Choroid plexus epithelial cell (primary cell): ENCODE measurements at regions not wholly inside any gene's neighbourhood (a gene's known extent, or its start where the extent isn't known, plus 50 kb on each side); places are given as distances from the start of the nearest gene placed in this dataset.

ENCODE experiments used
- DNase-seq: peaks from one replicate; pipeline ENCODE4 v3.0.0-alpha.2; 2010; ENCODE audit warnings: low read depth
- H3K4me3 ChIP-seq: 2 replicates; pipeline ENCODE4 v1.5.1; 2011; ENCODE audit warnings: low read depth, mild to moderate bottlenecking, control low read depth, low read length, moderate library complexity
- TF ChIP-seq, protein P1 (sequence below): conservative IDR thresholded peaks from 2 replicates; pipeline ENCODE4 v1.5.1; 2011; ENCODE audit warnings: low read depth, mild to moderate bottlenecking, control low read depth, inconsistent platforms, low read length, moderate library complexity

DNA sequence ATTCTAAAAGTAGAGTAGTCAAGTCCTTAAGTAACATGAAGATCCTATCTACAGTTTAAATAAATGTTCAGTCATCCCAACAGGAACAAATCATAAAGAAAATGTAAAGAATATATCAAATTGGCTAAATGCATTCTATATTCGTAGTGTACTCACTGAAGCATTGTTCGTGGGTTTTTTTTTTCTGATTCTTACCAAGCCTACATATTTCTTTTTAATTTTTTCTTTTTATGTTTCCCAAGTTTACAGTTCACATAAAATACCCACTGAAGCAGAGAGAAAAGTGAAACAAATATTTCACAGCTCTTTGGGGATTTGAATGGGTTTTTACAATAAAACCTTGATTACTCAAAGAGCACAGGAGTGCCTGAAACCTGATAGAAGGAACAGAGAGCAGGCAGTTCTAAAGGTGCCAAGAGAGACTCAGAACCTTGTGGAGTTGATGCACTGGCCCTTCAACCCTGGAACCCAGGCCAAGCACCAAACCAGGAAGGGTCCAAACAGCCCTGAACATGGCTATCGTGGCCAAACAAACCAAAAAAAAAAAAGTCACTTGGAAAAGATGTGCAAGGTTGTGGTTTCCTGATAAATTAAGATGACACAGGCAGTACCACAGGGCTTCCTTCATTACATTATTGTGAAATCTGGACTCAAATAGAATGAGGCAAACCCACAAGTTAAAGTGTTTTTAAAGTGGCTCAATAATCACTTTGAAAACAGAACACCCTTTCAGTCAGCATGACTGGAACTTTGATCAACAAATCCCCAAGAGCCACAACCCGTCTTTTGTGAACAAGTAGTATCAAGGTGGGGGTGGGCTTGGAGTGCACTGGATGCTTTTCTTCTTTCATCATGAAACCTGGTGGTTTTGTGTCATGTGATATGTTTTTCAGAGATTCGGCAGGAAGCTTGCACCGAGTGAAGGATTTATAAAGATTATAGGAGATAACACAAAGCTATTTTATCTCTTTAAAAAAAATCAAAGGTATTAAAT lies 245.0 kb upstream of the FN1 start:
- TF ChIP-seq, protein P1, sequence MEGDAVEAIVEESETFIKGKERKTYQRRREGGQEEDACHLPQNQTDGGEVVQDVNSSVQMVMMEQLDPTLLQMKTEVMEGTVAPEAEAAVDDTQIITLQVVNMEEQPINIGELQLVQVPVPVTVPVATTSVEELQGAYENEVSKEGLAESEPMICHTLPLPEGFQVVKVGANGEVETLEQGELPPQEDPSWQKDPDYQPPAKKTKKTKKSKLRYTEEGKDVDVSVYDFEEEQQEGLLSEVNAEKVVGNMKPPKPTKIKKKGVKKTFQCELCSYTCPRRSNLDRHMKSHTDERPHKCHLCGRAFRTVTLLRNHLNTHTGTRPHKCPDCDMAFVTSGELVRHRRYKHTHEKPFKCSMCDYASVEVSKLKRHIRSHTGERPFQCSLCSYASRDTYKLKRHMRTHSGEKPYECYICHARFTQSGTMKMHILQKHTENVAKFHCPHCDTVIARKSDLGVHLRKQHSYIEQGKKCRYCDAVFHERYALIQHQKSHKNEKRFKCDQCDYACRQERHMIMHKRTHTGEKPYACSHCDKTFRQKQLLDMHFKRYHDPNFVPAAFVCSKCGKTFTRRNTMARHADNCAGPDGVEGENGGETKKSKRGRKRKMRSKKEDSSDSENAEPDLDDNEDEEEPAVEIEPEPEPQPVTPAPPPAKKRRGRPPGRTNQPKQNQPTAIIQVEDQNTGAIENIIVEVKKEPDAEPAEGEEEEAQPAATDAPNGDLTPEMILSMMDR: no peak
- DNase-seq: peak; percentile 97
- H3K4me3 ChIP-seq: no peak overlapping the region

DNA sequence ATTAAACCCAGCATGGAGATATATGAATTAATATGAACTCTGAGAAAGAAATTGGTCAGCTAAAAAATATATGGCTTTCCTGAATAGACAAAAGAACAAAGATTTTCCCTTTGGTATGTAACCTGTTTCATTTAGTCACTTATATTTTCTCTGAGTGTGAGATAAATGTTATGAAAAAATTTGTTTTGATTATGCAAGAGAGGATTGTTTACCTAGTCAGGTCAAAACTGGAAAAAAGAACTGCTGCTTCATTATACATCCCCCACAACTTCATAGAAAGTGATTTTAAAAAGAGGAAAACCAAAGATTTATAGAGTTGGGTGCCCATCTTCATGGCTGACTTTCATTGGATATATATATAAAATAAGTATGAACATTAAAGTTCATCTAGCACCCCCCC lies 242.2 kb upstream of the FN1 start:
- no peak overlapping the region for H3K4me3 ChIP-seq
- TF ChIP-seq, protein P1: no peak

DNA sequence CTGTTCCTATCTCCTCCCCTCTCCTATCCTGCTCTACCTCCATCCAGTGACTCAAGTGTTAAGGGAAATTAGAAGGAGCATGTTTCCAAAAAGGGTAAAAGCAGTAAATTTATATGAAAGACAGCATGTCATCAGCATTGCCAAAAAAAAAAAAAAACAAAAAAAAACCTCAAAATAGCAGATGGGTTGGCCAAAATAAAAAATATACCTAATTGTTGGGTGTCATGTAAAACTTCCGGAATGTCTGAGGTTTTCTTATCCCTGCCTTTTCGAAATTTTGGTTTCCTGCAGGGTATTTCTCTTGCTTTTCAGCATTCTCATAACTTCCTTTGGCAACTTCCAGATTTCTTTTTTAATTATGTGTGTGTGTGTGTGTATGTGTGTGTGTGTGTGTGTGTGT lies 241.6 kb upstream of the FN1 start:
- peak; percentile 40 for DNase-seq
- TF ChIP-seq, protein P1: no peak
- H3K4me3 ChIP-seq: no peak overlapping the region

More for the DNA sequence above, 242.2 kb upstream of the FN1 start:
- DNase-seq: peak; percentile 36

DNA sequence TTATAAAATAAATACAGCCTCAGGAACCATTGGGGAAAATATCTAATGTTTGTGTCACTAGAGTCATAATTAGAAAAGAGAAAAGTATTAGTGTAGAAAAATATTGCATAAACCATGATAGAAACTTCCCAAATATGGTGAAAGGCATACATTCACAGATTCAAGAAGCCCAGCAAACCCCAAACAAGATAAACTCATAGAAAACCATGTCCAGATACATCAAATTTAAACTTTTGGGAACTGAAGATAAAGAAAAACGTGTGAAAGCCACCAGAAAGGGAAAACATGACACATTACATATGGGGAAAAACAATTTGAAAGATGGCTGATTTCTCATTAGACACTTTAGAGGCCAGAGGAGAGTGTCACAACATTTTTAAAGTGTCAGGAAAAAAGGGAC lies 236.5 kb upstream of the FN1 start:
- no peak for DNase-seq
- TF ChIP-seq, protein P1: no peak
- H3K4me3 ChIP-seq: no peak overlapping the region

DNA sequence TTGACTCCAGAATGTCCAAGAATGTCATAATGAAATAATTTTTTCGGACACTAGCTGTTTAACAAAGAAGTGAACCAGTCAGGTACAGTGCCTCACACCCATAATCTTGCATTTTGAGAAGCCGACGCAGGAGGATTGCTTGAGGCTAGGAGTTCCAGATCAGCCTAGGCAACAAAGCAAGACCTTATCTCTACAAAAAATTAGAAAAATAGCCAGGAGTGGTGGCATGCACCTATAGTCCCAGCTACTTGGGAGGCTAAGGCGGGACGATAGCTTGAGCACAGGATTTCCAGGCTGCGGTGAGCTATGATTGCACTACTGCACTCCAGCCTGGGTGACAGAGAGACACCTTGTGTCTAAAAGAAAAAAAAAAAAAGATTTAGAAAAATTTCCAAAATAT lies 235.8 kb upstream of the FN1 start:
- DNase-seq: no peak
- no peak overlapping the region for H3K4me3 ChIP-seq
- TF ChIP-seq, protein P1: no peak

DNA sequence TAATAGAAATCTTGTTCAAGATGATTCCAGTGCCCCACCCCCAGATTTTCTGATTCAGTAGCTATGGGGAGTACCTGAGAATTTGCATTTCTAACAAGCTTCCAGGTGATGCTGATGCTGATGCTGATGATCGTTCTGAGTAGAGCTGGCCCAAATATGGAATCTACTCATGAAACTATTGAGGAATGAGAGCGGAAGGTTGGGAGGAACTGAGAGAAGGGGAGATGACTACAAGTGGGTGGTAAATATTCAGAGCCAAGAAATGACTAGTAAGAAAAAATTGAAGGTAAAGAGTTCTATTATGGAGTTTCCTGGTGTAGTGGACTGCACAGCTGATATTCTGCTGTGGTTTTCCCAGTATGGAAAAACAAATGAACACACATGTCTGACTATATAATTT lies 235.4 kb upstream of the FN1 start:
- DNase-seq: no peak
- TF ChIP-seq, protein P1: no peak
- H3K4me3 ChIP-seq: no peak overlapping the region

DNA sequence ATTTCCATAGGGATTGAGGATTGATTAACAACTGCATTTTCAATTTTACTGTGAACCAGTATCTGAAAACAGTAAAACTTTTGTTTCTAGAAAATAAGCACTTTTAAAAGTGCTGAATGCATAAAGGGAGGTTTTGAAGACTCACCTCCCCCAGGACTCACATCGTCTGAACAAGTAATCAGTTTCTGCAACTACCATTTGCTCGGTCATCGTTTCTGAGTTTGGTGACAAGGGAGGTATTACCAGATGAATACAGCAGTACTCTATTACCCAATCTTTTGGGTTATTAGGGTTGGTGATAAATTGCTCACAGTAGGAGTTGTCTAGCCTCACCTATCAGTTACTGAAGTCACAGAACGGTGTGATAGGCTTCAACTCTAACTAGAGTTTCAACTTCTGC lies 234.5 kb upstream of the FN1 start:
- no peak overlapping the region for H3K4me3 ChIP-seq
- TF ChIP-seq, protein P1: no peak
- DNase-seq: no peak
